ENCODE measurements at regions not wholly inside any gene's neighbourhood (a gene's known extent, or its start where the extent isn't known, plus 50 kb on each side); places are given as distances from the start of the nearest gene placed in this dataset.

GRCh38 chr7:131953184-131953583 is 396.8 kb upstream of the PODXL start:
- H3K9me2 ChIP-seq (replicated peaks; ENCODE audit: control insufficient read depth, low read length), result no peaks in the 10 kb centered on the region
- peaks cover 2% of the 10 kb centered on the region; the same call in 1 of the 2 replicates for H3K27me3 ChIP-seq (ENCODE audit: control insufficient read depth, low read length)
- H4K20me1 ChIP-seq (ENCODE audit: control insufficient read depth, insufficient read depth, low read depth, low read length), result no peaks in the 10 kb centered on the region
- no peaks in the 10 kb centered on the region for H3F3A ChIP-seq (ENCODE audit: control insufficient read depth, insufficient read depth)
- no peaks in the 10 kb centered on the region for H3K9me3 ChIP-seq (ENCODE audit: control insufficient read depth, insufficient read depth, low read length)
- no peaks in the 10 kb centered on the region for H3K79me2 ChIP-seq (ENCODE audit: control insufficient read depth, low read length)
- no peak for TF ChIP-seq CTCF (IDR thresholded peaks at IDR 0.05; ENCODE audit: low read depth, low read length, poor library complexity, severe bottlenecking)
- TF ChIP-seq EZH2phosphoT487 (IDR thresholded peaks at IDR 0.05; ENCODE audit: borderline replicate concordance, low read length), result no peak
- no peaks in the 10 kb centered on the region for H3K36me3 ChIP-seq (ENCODE audit: control insufficient read depth, low read length)
- no peak overlapping the region for H3K4me2 ChIP-seq (ENCODE audit: low read length)
- no peak overlapping the region for H3K4me3 ChIP-seq (ENCODE audit: low read length)
- H3K27ac ChIP-seq (ENCODE audit: low read depth, low read length), result no peak overlapping the region
- H3K4me1 ChIP-seq (ENCODE audit: control insufficient read depth, low read length), result no peaks in the 10 kb centered on the region

DNA sequence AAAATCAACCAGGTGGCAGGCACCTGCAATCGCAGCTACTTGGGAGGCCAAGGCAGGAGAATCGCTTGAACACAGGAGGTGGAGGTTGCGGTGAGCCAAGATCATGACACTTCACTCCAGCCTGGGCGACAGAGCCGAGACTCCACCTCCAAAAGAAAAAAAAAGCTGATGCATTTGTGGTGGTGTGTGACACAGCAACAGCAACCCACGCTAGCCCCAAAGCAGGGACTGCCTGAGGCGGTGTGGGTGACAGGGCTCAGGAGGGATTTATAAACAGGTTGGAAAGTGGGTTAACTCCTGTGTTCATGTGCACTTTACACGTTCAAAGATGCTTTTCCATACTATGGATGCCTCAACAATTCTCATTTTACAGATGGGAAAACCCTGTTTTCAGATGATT is 395.9 kb upstream of the PODXL start:
- no peaks in the 10 kb centered on the region for H3K9me2 ChIP-seq (replicated peaks; ENCODE audit: control insufficient read depth, low read length)
- peaks cover 2% of the 10 kb centered on the region; the same call in 1 of the 2 replicates for H3K27me3 ChIP-seq (ENCODE audit: control insufficient read depth, low read length)
- no peaks in the 10 kb centered on the region for H3K4me1 ChIP-seq (ENCODE audit: control insufficient read depth, low read length)
- H4K20me1 ChIP-seq (ENCODE audit: control insufficient read depth, insufficient read depth, low read depth, low read length), result no peaks in the 10 kb centered on the region
- H3F3A ChIP-seq (ENCODE audit: control insufficient read depth, insufficient read depth), result no peaks in the 10 kb centered on the region
- H3K79me2 ChIP-seq (ENCODE audit: control insufficient read depth, low read length), result no peaks in the 10 kb centered on the region
- no peak overlapping the region for H3K27ac ChIP-seq (ENCODE audit: low read depth, low read length)
- H3K4me2 ChIP-seq (ENCODE audit: low read length), result no peak overlapping the region
- H3K4me3 ChIP-seq (ENCODE audit: low read length), result no peak overlapping the region
- H3K9me3 ChIP-seq (ENCODE audit: control insufficient read depth, insufficient read depth, low read length), result no peaks in the 10 kb centered on the region
- no peaks in the 10 kb centered on the region for H3K36me3 ChIP-seq (ENCODE audit: control insufficient read depth, low read length)
- TF ChIP-seq CTCF (IDR thresholded peaks at IDR 0.05; ENCODE audit: low read depth, low read length, poor library complexity, severe bottlenecking), result no peak
- TF ChIP-seq EZH2phosphoT487 (IDR thresholded peaks at IDR 0.05; ENCODE audit: borderline replicate concordance, low read length), result no peak

DNA sequence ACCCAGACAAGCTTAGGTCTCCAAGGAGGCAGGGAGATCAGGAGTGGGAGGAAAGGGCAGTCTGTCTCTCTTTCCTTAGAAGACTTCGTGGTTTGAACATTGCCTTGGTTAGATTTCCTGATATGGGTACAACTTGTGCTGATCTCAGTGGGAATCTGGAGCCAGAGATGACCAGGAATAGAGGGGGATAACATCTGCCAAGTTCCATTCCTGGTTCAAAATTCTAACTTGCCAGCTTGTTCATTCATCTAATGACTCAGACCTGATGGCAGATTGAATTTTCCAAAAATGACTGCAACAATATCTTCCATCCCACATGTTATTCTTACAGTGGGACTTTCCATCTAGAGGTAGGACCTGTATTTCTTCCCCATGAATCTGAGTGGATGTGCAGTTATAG is 394.3 kb upstream of the PODXL start:
- Histone ChIP-seq H4K20me1 (ENCODE audit: control insufficient read depth, insufficient read depth, low read depth, low read length) (no peaks in the 10 kb centered on the region), H3K36me3 (ENCODE audit: control insufficient read depth, low read length) (no peaks in the 10 kb centered on the region), H3F3A (ENCODE audit: control insufficient read depth, insufficient read depth) (no peaks in the 10 kb centered on the region), H3K27ac (ENCODE audit: low read depth, low read length) (no peak overlapping the region), H3K27me3 (ENCODE audit: control insufficient read depth, low read length) (peaks cover 2% of the 10 kb centered on the region; the same call in 1 of the 2 replicates), H3K9me2 (replicated peaks; ENCODE audit: control insufficient read depth, low read length) (no peaks in the 10 kb centered on the region), H3K9me3 (ENCODE audit: control insufficient read depth, insufficient read depth, low read length) (no peaks in the 10 kb centered on the region), H3K4me1 (ENCODE audit: control insufficient read depth, low read length) (no peaks in the 10 kb centered on the region), H3K79me2 (ENCODE audit: control insufficient read depth, low read length) (no peaks in the 10 kb centered on the region), H3K4me2 (ENCODE audit: low read length) (no peak overlapping the region), H3K4me3 (ENCODE audit: low read length) (no peak overlapping the region)
- TF ChIP-seq CTCF (IDR thresholded peaks at IDR 0.05; ENCODE audit: low read depth, low read length, poor library complexity, severe bottlenecking), result no peak
- no peak for TF ChIP-seq EZH2phosphoT487 (IDR thresholded peaks at IDR 0.05; ENCODE audit: borderline replicate concordance, low read length)

DNA sequence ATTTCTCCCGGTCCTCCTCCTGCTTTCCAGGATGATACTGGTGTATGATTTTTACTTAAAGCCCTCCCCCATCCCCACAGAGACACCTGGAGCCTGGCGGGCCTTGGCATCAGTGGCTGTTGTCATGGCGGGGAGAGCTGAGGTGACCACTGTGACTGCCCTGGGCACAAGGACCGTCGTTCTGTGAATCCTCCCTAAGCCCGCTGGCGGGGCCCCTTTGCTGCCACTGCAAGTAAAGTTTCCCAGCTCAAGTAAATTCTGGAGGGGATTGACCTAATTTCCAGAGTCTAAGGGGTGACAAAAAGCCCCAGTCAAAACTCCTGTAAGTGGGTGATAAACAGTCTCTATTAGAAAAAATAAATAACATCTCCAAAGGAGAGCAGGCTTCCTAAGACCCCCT is 393.2 kb upstream of the PODXL start:
- no peaks in the 10 kb centered on the region for H3K4me1 ChIP-seq (ENCODE audit: control insufficient read depth, low read length)
- H3F3A ChIP-seq (ENCODE audit: control insufficient read depth, insufficient read depth), result no peaks in the 10 kb centered on the region
- H3K4me2 ChIP-seq (ENCODE audit: low read length), result no peak overlapping the region
- H3K27me3 ChIP-seq (ENCODE audit: control insufficient read depth, low read length), result peaks cover 6% of the 10 kb centered on the region
- H3K27ac ChIP-seq (ENCODE audit: low read depth, low read length), result no peak overlapping the region
- TF ChIP-seq EZH2phosphoT487 (IDR thresholded peaks at IDR 0.05; ENCODE audit: borderline replicate concordance, low read length), result no peak
- no peak for TF ChIP-seq CTCF (IDR thresholded peaks at IDR 0.05; ENCODE audit: low read depth, low read length, poor library complexity, severe bottlenecking)
- H3K36me3 ChIP-seq (ENCODE audit: control insufficient read depth, low read length), result no peaks in the 10 kb centered on the region
- H3K79me2 ChIP-seq (ENCODE audit: control insufficient read depth, low read length), result no peaks in the 10 kb centered on the region
- no peak overlapping the region for H3K4me3 ChIP-seq (ENCODE audit: low read length)
- H4K20me1 ChIP-seq (ENCODE audit: control insufficient read depth, insufficient read depth, low read depth, low read length), result no peaks in the 10 kb centered on the region
- no peaks in the 10 kb centered on the region for H3K9me3 ChIP-seq (ENCODE audit: control insufficient read depth, insufficient read depth, low read length)
- no peaks in the 10 kb centered on the region for H3K9me2 ChIP-seq (replicated peaks; ENCODE audit: control insufficient read depth, low read length)
